Breast epithelium (tissue), 4 donors: ENCODE measurements at regions not wholly inside any gene's neighbourhood (a gene's known extent, or its start where the extent isn't known, plus 50 kb on each side); places are given as distances from the start of the nearest gene placed in this dataset.
"Not testable (repeated sequence)": the region's sequence is repeated elsewhere in the genome, so short reads cannot be mapped to it uniquely, and the experiment has no call there.

Experiments used
- DNase-seq, 2 donors: peaks; one replicate each; pipeline ENCODE4 v3.0.0-alpha.2; 2019; ENCODE audit warnings: low spot score in 2 of 2
- H3K27ac ChIP-seq, 2 donors: fragments of 200-600 bp; sonication (generic) in 1 of 2; one replicate each; pipeline ENCODE4 v1.5.1; 2016 to 2019; ENCODE audit warnings: mild to moderate bottlenecking in 1 of 2
- H3K27me3 ChIP-seq, 2 donors: fragments of 200-600 bp; sonication (generic) in 1 of 2; one replicate each; pipeline versions ENCODE4 v1.5.1 to v1.6.0; 2017 to 2019; ENCODE audit warnings: control low read depth in 1 of 2, mild to moderate bottlenecking in 1 of 2
- H3K36me3 ChIP-seq: fragments of 200-600 bp; one replicate; pipeline ENCODE4 v1.5.1; 2019
- H3K4me1 ChIP-seq, 2 donors: fragments of 200-600 bp; sonication (generic); one replicate each; pipeline ENCODE4 v1.5.1; 2016 to 2019; ENCODE audit warnings: control low read depth in 1 of 2
- H3K4me3 ChIP-seq, 3 donors: fragments of 200-600 bp; sonication (generic); 1 replicate in 2 of 3; 2 replicates in 1 of 3; pipeline ENCODE4 v1.5.1; 2016 to 2019; ENCODE audit warnings: mild to moderate bottlenecking in 3 of 3, moderate library complexity in 2 of 3
- H3K9me3 ChIP-seq, 2 donors: fragments of 200-600 bp; sonication (generic) in 1 of 2; one replicate each; pipeline ENCODE4 v1.5.1; 2016 to 2019; ENCODE audit warnings: control low read depth in 1 of 2
- POLR2A ChIP-seq: fragments of 450-650 bp; IDR thresholded peaks from one replicate; pipeline ENCODE4 v1.6.1; 2016; ENCODE audit warnings: antibody characterized with exemption, mild to moderate bottlenecking, moderate library complexity
- POLR2AphosphoS5 ChIP-seq, 3 donors: sonication (generic); formaldehyde crosslinking; IDR thresholded peaks; one replicate each; pipeline ENCODE4 v1.6.1; 2017; ENCODE audit warnings: antibody characterized with exemption in 3 of 3
- intact Hi-C: fragments of 100-400 bp; cut with DNase I; formaldehyde crosslinking; loops from one replicate; pipeline ENCODE4 v1.15.1; 2023; ENCODE audit warnings: low total_unique reads
- TF ChIP-seq, protein P1 (sequence below), 3 donors: fragments of 450-650 bp; IDR thresholded peaks; one replicate each; pipeline ENCODE4 v1.5.1; 2016 to 2017; ENCODE audit warnings: antibody characterized with exemption in 3 of 3, mild to moderate bottlenecking in 3 of 3, moderate library complexity in 3 of 3

GRCh38 chr7:149558149-149558861, 60.7 kb upstream of the ZNF746 start:
- H3K4me3 ChIP-seq, result no peak overlapping the region
- intact Hi-C loops, result no loop called here
- no peak for DNase-seq
- H3K27ac ChIP-seq, result no peak overlapping the region
- H3K36me3 ChIP-seq, result no peaks in the 10 kb centered on the region
- no peaks in the 10 kb centered on the region for H3K4me1 ChIP-seq
- H3K27me3 ChIP-seq, result no peaks in the 10 kb centered on the region
- peaks cover 0 to 4% of the 10 kb centered on the region in 2 donors for H3K9me3 ChIP-seq
- TF ChIP-seq POLR2AphosphoS5 (IDR thresholded peaks at IDR 0.05) (no peak), POLR2A (no peak)
- TF ChIP-seq, protein P1, sequence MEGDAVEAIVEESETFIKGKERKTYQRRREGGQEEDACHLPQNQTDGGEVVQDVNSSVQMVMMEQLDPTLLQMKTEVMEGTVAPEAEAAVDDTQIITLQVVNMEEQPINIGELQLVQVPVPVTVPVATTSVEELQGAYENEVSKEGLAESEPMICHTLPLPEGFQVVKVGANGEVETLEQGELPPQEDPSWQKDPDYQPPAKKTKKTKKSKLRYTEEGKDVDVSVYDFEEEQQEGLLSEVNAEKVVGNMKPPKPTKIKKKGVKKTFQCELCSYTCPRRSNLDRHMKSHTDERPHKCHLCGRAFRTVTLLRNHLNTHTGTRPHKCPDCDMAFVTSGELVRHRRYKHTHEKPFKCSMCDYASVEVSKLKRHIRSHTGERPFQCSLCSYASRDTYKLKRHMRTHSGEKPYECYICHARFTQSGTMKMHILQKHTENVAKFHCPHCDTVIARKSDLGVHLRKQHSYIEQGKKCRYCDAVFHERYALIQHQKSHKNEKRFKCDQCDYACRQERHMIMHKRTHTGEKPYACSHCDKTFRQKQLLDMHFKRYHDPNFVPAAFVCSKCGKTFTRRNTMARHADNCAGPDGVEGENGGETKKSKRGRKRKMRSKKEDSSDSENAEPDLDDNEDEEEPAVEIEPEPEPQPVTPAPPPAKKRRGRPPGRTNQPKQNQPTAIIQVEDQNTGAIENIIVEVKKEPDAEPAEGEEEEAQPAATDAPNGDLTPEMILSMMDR (IDR thresholded peaks at IDR 0.05), result no peak

GRCh38 chr7:149556525-149556924, 58.9 kb upstream of the ZNF746 start:
- H3K4me1 ChIP-seq, H3K27me3 ChIP-seq, H3K27ac ChIP-seq, H3K9me3 ChIP-seq, intact Hi-C loops, DNase-seq, H3K36me3 ChIP-seq, H3K4me3 ChIP-seq: not testable (repeated sequence)

DNA sequence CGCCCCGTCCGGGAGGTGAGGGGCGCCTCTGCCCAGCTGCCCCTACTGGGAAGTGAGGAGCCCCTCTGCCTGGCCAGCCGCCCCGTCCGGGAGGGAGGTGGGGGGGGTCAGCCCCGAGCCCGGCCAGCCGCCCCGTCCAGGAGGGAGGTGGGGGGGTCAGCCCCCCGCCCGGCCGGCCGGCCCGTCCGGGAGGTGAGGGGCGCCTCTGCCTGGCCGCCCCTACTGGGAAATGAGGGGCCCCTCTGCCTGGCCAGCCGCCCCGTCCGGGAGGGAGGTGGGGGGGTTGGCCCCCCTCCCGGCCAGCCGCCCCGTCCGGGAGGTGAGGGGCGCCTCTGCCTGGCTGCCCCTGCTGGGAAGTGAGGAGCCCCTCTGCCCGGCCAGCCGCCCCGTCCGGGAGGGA, 57.2 kb upstream of the ZNF746 start:
- H3K36me3 ChIP-seq, result peaks cover 12% of the 10 kb centered on the region
- H3K9me3 ChIP-seq, DNase-seq, intact Hi-C loops, H3K4me1 ChIP-seq, H3K27ac ChIP-seq, H3K27me3 ChIP-seq, H3K4me3 ChIP-seq: not testable (repeated sequence)

DNA sequence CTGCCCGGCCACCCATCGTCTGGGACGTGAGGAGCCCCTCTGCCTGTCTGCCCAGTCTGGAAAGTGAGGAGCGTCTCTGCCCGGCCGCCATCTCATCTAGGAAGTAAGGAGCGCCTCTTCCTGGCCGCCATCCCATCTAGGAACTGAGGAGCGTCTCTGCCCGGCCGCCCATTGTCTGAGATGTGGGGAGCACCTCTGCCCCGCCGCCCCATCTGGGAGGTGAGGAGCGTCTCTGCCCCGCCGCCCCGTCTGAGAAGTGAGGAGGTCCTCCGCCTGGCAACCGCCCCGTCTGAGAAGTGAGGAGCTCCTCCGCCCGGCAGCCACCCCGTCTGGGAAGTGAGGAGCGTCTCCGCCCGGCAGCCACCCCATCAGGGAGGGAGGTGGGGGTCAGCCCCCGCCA, 56.4 kb upstream of the ZNF746 start:
- DNase-seq, H3K4me1 ChIP-seq, intact Hi-C loops, H3K27me3 ChIP-seq, H3K27ac ChIP-seq, H3K9me3 ChIP-seq, H3K4me3 ChIP-seq: not testable (repeated sequence)
- peaks cover 12% of the 10 kb centered on the region for H3K36me3 ChIP-seq

- Histone ChIP-seq H3K27ac (no peak overlapping the region), H3K36me3 (peaks cover 12% of the 10 kb centered on the region), H3K4me3 (no peak overlapping the region), H3K27me3 (no peaks in the 10 kb centered on the region), H3K4me1 (no peaks in the 10 kb centered on the region), H3K9me3 (peaks cover 0 to 4% of the 10 kb centered on the region in 2 donors)
- DNase-seq, result no peak
- intact Hi-C loops, result no loop called here
- TF ChIP-seq, protein P1 (IDR thresholded peaks at IDR 0.05), result no peak
- TF ChIP-seq POLR2AphosphoS5 (IDR thresholded peaks at IDR 0.05), result no peak
- TF ChIP-seq POLR2A, result no peak
These were observed 55.2 kb upstream of the ZNF746 start for GRCh38 chr7:149552799-149553198.
